Astrocyte (in vitro differentiated cells and primary cell): ENCODE measurements at regions not wholly inside any gene's neighbourhood (a gene's known extent, or its start where the extent isn't known, plus 50 kb on each side); places are given as distances from the start of the nearest gene placed in this dataset.

ENCODE experiments used
- DNase-seq: peaks from one replicate; pipeline ENCODE4 v3.0.0-alpha.2; 2010; ENCODE audit warnings: low read depth
- FAIRE-seq: peaks from 2 replicates; lab custom pipeline; 2011; peaks lifted over from hg19 to GRCh38; lab: Jason Lieb, UNC
- H2AFZ ChIP-seq: 2 replicates; pipeline ENCODE4 v1.6.0; 2012; ENCODE audit warnings: low read depth, low read length, inconsistent platforms
- H3K27ac ChIP-seq: 2 replicates; pipeline ENCODE4 v1.5.1; 2011; ENCODE audit warnings: low read depth, low read length, inconsistent platforms
- H3K27me3 ChIP-seq: 2 replicates; pipeline ENCODE4 v1.6.0; 2011; ENCODE audit warnings: low read length, inconsistent platforms; ENCODE audit not compliant: insufficient read depth
- H3K36me3 ChIP-seq: 2 replicates; pipeline ENCODE4 v1.5.1; 2011; ENCODE audit warnings: low read length, inconsistent platforms; ENCODE audit not compliant: insufficient read depth
- H3K4me1 ChIP-seq: 2 replicates; pipeline ENCODE4 v1.5.1; 2011; ENCODE audit warnings: low read length, inconsistent platforms; ENCODE audit not compliant: insufficient read depth
- H3K4me2 ChIP-seq: 2 replicates; pipeline ENCODE4 v1.6.0; 2012; ENCODE audit warnings: low read length, inconsistent platforms
- H3K4me3 ChIP-seq: 2 replicates; pipeline ENCODE4 v1.5.1; 2011; ENCODE audit warnings: low read depth, mild to moderate bottlenecking, low read length, inconsistent platforms; ENCODE audit not compliant: insufficient read depth
- H3K79me2 ChIP-seq: 2 replicates; pipeline ENCODE4 v1.6.0; 2012; ENCODE audit warnings: mild to moderate bottlenecking, low read length, inconsistent platforms; ENCODE audit not compliant: insufficient read depth
- H3K9ac ChIP-seq: 2 replicates; pipeline ENCODE4 v1.6.0; 2012; ENCODE audit warnings: mild to moderate bottlenecking, low read length, inconsistent platforms
- H3K9me3 ChIP-seq: 2 replicates; pipeline ENCODE4 v1.5.1; 2012; ENCODE audit warnings: low read depth, mild to moderate bottlenecking, low read length, inconsistent platforms; ENCODE audit not compliant: insufficient read depth
- H4K20me1 ChIP-seq: 2 replicates; pipeline ENCODE4 v1.6.0; 2012; ENCODE audit warnings: low read length, inconsistent platforms; ENCODE audit not compliant: insufficient read depth
- H3K27ac Mint-ChIP-seq: one replicate; pipeline ENCODE4 v1.8.0; 2021; ENCODE audit warnings: mild to moderate bottlenecking, mixed read lengths; ENCODE audit not compliant: unreplicated experiment
- H3K27me3 Mint-ChIP-seq: one replicate; pipeline ENCODE4 v1.8.0; 2021; ENCODE audit warnings: low read depth, mixed read lengths; ENCODE audit not compliant: unreplicated experiment
- H3K36me3 Mint-ChIP-seq: one replicate; pipeline ENCODE4 v1.8.0; 2021; ENCODE audit warnings: low read depth, mixed read lengths; ENCODE audit not compliant: unreplicated experiment
- H3K4me1 Mint-ChIP-seq: one replicate; pipeline ENCODE4 v1.8.0; 2021; ENCODE audit warnings: low read depth, mixed read lengths; ENCODE audit not compliant: unreplicated experiment
- H3K4me3 Mint-ChIP-seq: one replicate; pipeline ENCODE4 v1.8.0; 2021; ENCODE audit warnings: mild to moderate bottlenecking, moderate library complexity, mixed read lengths; ENCODE audit not compliant: unreplicated experiment
- H3K9me3 Mint-ChIP-seq: one replicate; pipeline ENCODE4 v1.8.0; 2021; ENCODE audit warnings: mild to moderate bottlenecking, mixed read lengths; ENCODE audit not compliant: unreplicated experiment
- EZH2 ChIP-seq: IDR thresholded peaks from 2 replicates; pipeline ENCODE4 v1.6.1; 2012; ENCODE audit warnings: mild to moderate bottlenecking, low read length, inconsistent platforms; ENCODE audit not compliant: insufficient read depth
- TF ChIP-seq, protein P1 (sequence below): IDR thresholded peaks from 2 replicates; pipeline ENCODE4 v1.5.1; 2011; ENCODE audit warnings: low read depth, mild to moderate bottlenecking, inconsistent platforms, low read length, moderate library complexity; ENCODE audit not compliant: insufficient read depth

- H3K27me3 Mint-ChIP-seq = peaks cover 15% of the 10 kb centered on the region
- no peaks in the 10 kb centered on the region for H3K9me3 Mint-ChIP-seq
- no peak for TF ChIP-seq EZH2
- TF ChIP-seq, protein P1, sequence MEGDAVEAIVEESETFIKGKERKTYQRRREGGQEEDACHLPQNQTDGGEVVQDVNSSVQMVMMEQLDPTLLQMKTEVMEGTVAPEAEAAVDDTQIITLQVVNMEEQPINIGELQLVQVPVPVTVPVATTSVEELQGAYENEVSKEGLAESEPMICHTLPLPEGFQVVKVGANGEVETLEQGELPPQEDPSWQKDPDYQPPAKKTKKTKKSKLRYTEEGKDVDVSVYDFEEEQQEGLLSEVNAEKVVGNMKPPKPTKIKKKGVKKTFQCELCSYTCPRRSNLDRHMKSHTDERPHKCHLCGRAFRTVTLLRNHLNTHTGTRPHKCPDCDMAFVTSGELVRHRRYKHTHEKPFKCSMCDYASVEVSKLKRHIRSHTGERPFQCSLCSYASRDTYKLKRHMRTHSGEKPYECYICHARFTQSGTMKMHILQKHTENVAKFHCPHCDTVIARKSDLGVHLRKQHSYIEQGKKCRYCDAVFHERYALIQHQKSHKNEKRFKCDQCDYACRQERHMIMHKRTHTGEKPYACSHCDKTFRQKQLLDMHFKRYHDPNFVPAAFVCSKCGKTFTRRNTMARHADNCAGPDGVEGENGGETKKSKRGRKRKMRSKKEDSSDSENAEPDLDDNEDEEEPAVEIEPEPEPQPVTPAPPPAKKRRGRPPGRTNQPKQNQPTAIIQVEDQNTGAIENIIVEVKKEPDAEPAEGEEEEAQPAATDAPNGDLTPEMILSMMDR = no peak
- no peaks in the 10 kb centered on the region for H3K4me1 Mint-ChIP-seq
- no peak overlapping the region for H3K27ac Mint-ChIP-seq
- H3K36me3 Mint-ChIP-seq = no peaks in the 10 kb centered on the region
- no peaks in the 10 kb centered on the region for H3K79me2 ChIP-seq
- no peaks in the 10 kb centered on the region for H3K9me3 ChIP-seq
- no peak overlapping the region for H3K27ac ChIP-seq
- H3K27me3 ChIP-seq = no peaks in the 10 kb centered on the region
- H3K4me3 ChIP-seq = no peak overlapping the region
- no peaks in the 10 kb centered on the region for H4K20me1 ChIP-seq
- DNase-seq (no peak), FAIRE-seq (no peak)
- no peaks in the 10 kb centered on the region for H3K36me3 ChIP-seq
- no peak overlapping the region for H3K4me2 ChIP-seq
- H2AFZ ChIP-seq = no peak overlapping the region
- no peak overlapping the region for H3K9ac ChIP-seq
- H3K4me1 ChIP-seq = no peaks in the 10 kb centered on the region
- H3K4me3 Mint-ChIP-seq = no peak overlapping the region
These were observed 139.3 kb upstream of the NTF3 start for GRCh38 chr12:5292651-5293050.

- Histone ChIP-seq H3K27ac (no peak overlapping the region), H3K27me3 (no peaks in the 10 kb centered on the region), H3K9me3 (no peaks in the 10 kb centered on the region), H3K4me2 (no peak overlapping the region), H3K9ac (no peak overlapping the region), H3K79me2 (no peaks in the 10 kb centered on the region), H3K36me3 (no peaks in the 10 kb centered on the region), H4K20me1 (no peaks in the 10 kb centered on the region), H3K4me1 (no peaks in the 10 kb centered on the region), H3K4me3 (no peak overlapping the region), H2AFZ (no peak overlapping the region)
- Mint-ChIP-seq H3K36me3 (no peaks in the 10 kb centered on the region), H3K9me3 (no peaks in the 10 kb centered on the region), H3K27ac (no peak overlapping the region), H3K27me3 (peaks cover 15% of the 10 kb centered on the region), H3K4me3 (no peak overlapping the region), H3K4me1 (no peaks in the 10 kb centered on the region)
- no peak for TF ChIP-seq EZH2
- TF ChIP-seq, protein P1 = no peak
- FAIRE-seq = no peak
- no peak for DNase-seq
These were observed 138.1 kb upstream of the NTF3 start for GRCh38 chr12:5293773-5294172.

DNA sequence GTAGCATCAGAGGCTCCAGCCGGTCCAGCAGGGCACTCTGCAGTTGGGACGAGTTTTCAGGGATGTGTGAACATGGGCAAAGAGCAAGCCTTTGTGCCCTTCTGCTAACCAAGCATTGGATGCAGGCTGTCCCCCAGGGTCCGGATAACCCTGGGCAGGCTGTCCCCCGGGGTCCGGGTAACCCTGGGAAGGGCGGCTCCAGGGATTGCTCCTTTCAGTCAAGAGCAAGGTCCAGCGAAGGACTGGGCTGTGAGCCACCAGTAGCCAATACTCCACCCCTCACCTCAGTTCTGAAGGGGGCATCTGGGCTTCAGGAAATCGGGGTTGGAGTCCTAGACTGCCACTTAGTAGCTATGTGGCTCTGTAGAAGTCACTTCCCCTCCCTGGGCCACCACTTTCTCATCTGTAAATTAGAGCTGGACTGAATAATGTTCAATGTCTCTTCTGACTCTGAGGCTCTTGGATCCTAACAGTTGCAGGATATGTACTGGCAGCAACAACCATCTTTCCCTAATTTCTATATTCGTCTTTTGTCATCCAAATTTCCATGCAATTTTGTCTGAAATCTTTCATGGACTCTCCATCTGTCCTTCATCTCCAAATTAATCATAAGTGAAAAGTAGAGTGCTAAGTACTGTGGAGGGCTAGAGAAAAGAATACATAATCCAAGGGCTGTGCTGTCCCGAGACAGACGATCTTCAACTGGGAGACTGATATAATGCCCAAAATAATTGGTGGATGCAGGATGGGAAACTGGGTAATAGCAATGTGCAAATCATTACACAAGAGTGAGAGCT is 137.4 kb upstream of the NTF3 start:
- no peak for DNase-seq
- no peaks in the 10 kb centered on the region for H3K4me1 Mint-ChIP-seq

More for the DNA sequence above, 137.4 kb upstream of the NTF3 start:
- no peak overlapping the region for H3K9ac ChIP-seq
- H3K27me3 ChIP-seq = no peaks in the 10 kb centered on the region
- Mint-ChIP-seq H3K36me3 (no peaks in the 10 kb centered on the region), H3K4me3 (no peak overlapping the region), H3K27me3 (peaks cover 15% of the 10 kb centered on the region), H3K27ac (no peak overlapping the region), H3K9me3 (no peaks in the 10 kb centered on the region)
- H3K27ac ChIP-seq = no peak overlapping the region
- no peaks in the 10 kb centered on the region for H3K9me3 ChIP-seq
- no peaks in the 10 kb centered on the region for H4K20me1 ChIP-seq
- H3K4me1 ChIP-seq = no peaks in the 10 kb centered on the region
- no peaks in the 10 kb centered on the region for H3K36me3 ChIP-seq
- no peak for FAIRE-seq
- no peak for TF ChIP-seq EZH2
- TF ChIP-seq, protein P1 = no peak
- H2AFZ ChIP-seq = no peak overlapping the region
- no peak overlapping the region for H3K4me2 ChIP-seq
- no peaks in the 10 kb centered on the region for H3K79me2 ChIP-seq
- no peak overlapping the region for H3K4me3 ChIP-seq
